ENCODE measurements at regions not wholly inside any gene's neighbourhood (a gene's known extent, or its start where the extent isn't known, plus 50 kb on each side); places are given as distances from the start of the nearest gene placed in this dataset.

DNA sequence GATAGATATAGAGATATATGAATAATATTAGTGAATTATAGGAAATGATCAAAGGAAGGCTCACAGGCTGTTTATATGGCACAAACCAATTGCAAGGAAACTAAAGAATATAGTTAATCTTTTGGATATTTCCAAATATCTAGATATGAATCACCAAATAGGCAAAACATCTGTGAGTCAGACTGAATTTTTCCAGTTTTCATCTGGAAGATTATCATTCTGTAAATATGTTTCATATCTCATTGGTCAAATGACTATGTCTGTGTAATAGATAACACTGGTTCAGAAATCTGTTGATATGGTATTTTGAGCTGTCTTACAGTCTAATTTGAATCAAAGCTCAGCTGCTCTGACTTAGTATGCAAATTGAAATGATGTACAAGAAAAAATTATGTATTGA, 303.6 kb downstream of the FAM133A start:
- CTCF ChIA-PET: no interaction called here
- H3K4me3 ChIP-seq (ENCODE audit: low read depth, low read length): no peak overlapping the region
- POLR2A ChIA-PET: no interaction called here
- DNase-seq (ENCODE audit: low read depth): no peak
- TF ChIP-seq, protein P1, sequence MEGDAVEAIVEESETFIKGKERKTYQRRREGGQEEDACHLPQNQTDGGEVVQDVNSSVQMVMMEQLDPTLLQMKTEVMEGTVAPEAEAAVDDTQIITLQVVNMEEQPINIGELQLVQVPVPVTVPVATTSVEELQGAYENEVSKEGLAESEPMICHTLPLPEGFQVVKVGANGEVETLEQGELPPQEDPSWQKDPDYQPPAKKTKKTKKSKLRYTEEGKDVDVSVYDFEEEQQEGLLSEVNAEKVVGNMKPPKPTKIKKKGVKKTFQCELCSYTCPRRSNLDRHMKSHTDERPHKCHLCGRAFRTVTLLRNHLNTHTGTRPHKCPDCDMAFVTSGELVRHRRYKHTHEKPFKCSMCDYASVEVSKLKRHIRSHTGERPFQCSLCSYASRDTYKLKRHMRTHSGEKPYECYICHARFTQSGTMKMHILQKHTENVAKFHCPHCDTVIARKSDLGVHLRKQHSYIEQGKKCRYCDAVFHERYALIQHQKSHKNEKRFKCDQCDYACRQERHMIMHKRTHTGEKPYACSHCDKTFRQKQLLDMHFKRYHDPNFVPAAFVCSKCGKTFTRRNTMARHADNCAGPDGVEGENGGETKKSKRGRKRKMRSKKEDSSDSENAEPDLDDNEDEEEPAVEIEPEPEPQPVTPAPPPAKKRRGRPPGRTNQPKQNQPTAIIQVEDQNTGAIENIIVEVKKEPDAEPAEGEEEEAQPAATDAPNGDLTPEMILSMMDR (IDR thresholded peaks at IDR 0.05; ENCODE audit: insufficient read depth, low read depth, low read length): no peak
- H3K36me3 ChIP-seq (ENCODE audit: control insufficient read depth, insufficient read depth, low read length): no peaks in the 10 kb centered on the region
- no peaks in the 10 kb centered on the region for H3K27me3 ChIP-seq (ENCODE audit: control insufficient read depth, insufficient read depth, low read length)

DNA sequence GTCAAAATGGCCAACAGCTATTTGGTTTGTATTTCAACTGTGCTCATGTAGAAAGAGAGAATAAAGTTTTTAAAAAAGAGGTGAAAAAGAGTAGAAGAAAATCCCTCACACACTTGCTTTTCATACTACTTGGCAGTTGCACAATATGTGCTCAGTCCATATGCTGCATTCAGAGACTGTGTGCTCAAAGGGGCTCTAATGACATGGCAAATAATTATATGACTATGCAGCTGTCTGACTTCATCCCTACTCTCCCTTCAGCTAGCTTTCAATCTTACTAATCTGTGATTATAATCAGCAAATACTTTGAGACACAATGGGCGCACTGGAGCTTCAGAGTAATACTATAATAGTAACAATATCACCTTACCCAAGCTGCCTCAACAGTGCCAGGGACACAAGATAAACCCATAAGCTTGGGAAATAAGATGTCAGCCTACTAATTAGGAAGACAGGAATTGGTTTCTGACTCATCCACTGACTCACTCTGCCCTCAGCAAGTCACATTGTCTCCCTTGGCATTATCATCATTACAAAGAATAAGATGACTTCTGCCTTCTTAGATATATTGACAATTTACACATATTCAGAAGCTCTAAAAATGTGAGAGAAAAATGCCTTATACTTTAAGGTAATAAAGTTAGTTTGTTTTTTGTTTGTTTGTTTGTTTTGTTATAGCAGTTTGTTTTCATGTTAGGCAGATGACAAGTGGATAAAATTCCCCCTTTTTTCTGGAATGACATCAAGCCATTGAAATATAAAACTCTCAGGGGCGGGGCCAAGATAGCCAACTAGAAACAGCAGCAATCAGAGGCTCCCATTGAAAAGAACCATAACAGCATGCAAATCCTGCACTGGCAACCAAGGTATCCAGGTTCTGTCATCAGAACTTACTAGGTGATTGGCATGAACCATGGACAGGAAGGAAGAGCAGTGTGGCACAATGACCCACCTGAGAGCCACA, 311.6 kb downstream of the FAM133A start:
- ChIA-PET CTCF (interaction anchor here (0.6 kb wide), 1 partner anchor 153 kb away, joined by 3 read pairs; no protein-coding TSS in a partner anchor), POLR2A (no interaction called here)
- H3K27me3 ChIP-seq (ENCODE audit: control insufficient read depth, insufficient read depth, low read length): no peaks in the 10 kb centered on the region
- no peak overlapping the region for H3K4me3 ChIP-seq (ENCODE audit: low read depth, low read length)
- DNase-seq (ENCODE audit: low read depth): no peak
- no peaks in the 10 kb centered on the region for H3K36me3 ChIP-seq (ENCODE audit: control insufficient read depth, insufficient read depth, low read length)
- TF ChIP-seq, protein P1 (IDR thresholded peaks at IDR 0.05; ENCODE audit: insufficient read depth, low read depth, low read length): no peak
